Occipital lobe (tissue), 1 donor: ENCODE measurements at regions not wholly inside any gene's neighbourhood (a gene's known extent, or its start where the extent isn't known, plus 50 kb on each side); places are given as distances from the start of the nearest gene placed in this dataset.
"Not testable (repeated sequence)": the region's sequence is repeated elsewhere in the genome, so short reads cannot be mapped to it uniquely, and the experiment has no call there.

Experiments used
- DNase-seq: peaks from one replicate; lab custom pipeline; 2025; lab: John Stamatoyannopoulos, UW

GRCh38 chr3:177249203-177249602 lies 51.9 kb upstream of the TBL1XR1 start:
- DNase-seq = no peak

DNA sequence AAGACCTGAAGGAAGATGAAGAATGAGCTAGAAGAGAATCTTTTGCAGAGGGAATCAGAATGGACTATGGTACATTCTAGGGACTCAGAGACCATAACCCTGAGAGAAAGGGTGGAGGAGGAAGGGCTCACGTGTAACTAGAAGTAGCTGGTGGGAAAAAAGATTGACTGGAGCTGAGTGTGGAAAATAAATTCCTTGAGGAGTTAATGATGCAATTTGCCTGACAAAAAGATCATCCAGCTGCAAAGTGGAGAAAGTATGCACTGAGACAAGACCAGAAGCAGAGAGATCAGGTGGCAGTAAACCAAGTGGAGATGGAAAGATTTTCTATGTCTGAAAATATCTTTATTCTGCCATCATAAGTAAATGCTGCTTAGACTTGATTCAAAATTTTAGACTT lies 52.9 kb upstream of the TBL1XR1 start:
- DNase-seq = no peak

DNA sequence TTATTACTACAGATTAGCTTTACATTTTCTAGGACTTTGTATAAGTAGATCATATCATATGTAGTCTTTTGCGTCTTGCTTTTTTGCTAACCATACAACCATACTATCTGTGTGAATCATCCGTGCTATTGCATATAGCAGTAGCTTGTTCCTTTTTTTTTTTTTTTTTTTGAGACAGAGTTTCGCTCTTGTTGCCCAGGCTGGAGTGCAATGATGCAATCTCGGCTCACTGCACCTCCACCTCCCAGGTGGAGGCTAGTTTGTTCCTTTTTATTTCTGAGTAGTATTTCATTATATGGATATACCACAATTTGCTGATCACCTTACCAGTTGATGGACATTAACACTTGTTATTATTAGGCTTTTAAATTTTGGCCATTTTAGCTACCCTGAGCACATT lies 54.5 kb upstream of the TBL1XR1 start:
- no peak for DNase-seq

DNA sequence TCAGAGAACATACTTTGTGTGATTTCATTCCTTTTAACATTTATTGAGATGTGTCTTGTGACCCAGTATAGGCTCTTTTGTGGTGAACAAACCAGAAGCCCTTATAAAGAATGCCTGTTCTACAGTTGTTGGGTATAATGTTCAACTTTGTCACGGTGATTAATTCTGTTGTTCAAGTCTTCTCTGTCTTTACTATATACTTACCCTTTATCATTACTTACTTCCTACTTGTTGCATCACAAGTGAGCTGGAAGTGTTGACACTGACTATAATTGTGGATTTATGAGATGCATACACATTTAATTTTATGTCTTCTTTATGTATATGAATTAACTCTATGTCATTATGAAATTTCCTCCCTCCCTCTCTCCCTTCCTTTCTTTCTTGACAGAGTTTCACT lies 59.7 kb upstream of the TBL1XR1 start:
- no peak for DNase-seq

GRCh38 chr3:177257625-177258024 lies 60.3 kb upstream of the TBL1XR1 start:
- no peak for DNase-seq

- no peak for DNase-seq
Observed at GRCh38 chr3:177262396-177262795, 65.1 kb upstream of the TBL1XR1 start.

DNA sequence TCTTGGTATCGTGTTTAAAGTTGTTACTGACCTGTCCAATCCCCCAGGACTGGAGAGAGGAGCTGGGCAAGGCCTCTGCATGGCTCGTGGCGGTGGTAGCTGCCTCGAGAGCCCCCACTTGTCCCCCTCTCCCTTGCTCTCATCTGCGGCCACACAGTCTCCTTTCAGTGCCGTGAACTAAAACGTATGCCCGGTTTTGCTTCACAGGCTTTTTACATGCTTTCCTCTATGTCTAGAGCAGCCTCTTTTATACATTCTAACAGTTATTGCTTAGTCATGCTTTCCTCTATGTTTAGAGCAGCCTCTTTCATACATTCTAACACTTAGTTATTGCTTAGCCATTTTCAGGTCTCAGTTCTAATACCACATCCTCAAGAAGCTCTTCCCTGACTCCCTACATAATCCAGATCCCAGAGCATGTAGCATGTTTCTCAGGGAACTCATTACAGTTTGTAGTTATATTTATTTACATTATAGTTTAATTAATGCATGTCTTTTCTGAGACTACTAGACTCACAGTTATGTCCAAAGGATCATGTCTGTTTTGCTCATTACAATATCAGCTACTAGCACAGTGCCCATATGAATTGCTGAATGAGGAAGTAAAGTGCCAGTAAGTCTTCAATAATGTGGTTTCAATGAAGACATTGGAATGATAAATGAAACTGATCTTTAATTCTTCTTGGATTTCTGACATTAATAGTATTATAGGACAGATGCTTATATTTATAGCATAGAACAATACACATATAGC lies 66.5 kb upstream of the TBL1XR1 start:
- no peak for DNase-seq

- not testable (repeated sequence) for DNase-seq
Observed at GRCh38 chr3:177271811-177272501, 74.7 kb upstream of the TBL1XR1 start.

GRCh38 chr3:177278016-177278415 lies 80.7 kb upstream of the TBL1XR1 start:
- DNase-seq = no peak

- no peak for DNase-seq
Observed at GRCh38 chr3:177279118-177279815, 82.0 kb upstream of the TBL1XR1 start.

- no peak for DNase-seq
Observed at GRCh38 chr3:177281292-177282118, 84.2 kb upstream of the TBL1XR1 start.

DNA sequence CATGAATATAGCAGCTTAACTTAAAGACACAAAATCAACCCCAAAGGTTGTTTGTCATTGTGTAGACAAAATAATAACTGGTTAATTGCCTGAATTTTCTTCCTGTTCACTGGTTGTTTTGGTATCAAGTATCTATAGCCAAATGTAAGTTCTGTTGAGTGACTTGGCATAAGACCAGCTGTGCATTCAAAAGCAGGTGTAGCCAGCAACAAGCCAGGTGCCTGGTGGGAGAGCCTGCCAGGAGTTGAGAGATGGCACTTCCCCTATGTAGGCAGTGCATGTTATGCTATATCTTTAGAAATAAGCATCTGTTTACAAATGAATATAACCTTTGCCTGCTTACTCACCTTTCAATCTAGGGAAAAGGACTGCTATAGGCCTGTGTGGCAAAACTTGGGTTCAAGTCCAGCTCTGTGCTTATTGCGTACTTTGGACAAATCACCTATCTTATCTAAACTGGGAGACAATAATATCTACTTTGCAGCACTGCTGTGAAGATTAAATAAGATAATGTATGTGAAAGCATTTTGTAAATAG lies 84.9 kb upstream of the TBL1XR1 start:
- DNase-seq = no peak

GRCh38 chr3:177283983-177284382 lies 86.7 kb upstream of the TBL1XR1 start:
- DNase-seq = no peak

- DNase-seq = no peak
Observed at GRCh38 chr3:177284383-177284881, 87.2 kb upstream of the TBL1XR1 start.

DNA sequence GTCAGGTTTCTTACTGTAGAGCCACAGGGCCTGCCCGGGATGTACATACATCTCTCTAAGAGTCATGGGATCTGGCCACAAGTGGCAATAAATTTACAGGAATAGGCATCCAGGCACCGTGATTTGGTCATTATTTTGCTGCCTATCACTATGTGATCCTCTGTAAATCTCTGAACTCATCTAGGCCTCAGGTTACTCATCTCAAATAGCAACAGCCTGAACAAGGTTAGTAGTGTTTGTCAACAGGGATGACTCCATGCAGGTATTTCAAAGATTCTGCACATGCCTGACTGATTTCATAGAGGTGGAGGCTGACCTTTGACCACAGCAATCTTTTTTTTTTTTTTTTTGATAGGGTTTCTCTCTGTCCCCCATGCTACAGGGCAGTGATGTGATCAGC lies 88.8 kb upstream of the TBL1XR1 start:
- DNase-seq = no peak

DNA sequence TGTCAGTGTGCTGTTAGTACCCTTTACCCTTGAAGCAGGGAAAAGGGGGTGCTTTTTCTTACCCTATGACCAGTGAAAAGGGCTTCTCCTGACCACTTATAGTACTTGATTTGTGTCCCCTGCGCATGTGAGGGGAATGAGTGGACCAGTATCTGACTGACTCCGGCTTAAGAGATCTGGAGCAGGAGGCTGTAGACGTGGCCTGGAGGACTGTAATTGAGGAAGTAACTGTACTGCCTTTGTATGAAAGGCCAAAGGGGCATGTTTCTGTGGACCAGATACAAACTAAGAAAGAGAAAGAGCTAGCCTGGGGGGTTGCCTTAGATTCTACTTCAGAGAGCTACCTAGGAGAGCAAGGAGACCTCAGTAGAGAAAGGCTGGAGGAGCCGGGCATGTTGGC lies 89.9 kb upstream of the TBL1XR1 start:
- no peak for DNase-seq

DNA sequence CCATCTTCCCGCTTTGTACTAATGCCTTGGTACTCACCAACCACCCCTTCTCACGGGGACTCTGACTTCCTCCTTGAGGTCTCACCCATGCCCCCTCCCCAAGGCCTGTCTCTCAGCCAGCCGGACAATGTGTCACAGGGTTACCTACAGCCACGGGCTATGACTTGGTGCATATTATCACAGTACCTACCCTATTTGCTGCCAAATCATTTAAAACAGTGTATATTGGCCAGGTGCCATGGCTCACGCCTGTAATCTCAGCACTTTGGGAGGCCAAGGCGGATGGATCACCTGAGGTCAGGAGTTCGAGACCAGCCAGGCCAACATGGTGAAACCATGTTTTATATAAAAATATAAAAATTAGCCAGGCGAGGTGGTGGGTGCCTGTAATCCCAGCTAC lies 93.4 kb upstream of the TBL1XR1 start:
- no peak for DNase-seq

GRCh38 chr3:177294221-177294620 lies 96.9 kb upstream of the TBL1XR1 start:
- DNase-seq = no peak

DNA sequence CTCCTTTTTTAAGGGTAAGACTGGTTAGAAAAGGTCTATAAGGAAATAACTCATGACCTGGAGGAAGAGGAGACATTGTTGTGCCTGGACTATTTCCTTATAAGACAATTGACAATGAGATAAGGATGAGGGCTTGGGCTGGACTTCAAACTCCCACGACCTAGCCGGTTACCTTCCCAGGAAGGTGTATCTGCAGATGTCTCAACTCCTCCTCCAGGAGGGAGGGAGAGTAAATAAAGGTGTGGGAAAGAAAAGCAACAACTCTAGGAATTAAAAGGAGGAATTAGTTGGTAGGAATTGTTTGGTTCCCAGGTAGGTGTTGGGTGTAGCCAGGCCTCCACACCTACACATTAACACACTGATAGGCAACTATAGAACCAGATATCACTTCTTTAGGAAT lies 97.8 kb upstream of the TBL1XR1 start:
- no peak for DNase-seq

- no peak for DNase-seq
Observed at GRCh38 chr3:177299250-177299649, 102.0 kb upstream of the TBL1XR1 start.
